Fibroblast of lung (primary cell): ENCODE measurements at regions not wholly inside any gene's neighbourhood (a gene's known extent, or its start where the extent isn't known, plus 50 kb on each side); places are given as distances from the start of the nearest gene placed in this dataset.

ENCODE experiments used
- DNase-seq, 2 donors: peaks; one replicate each; pipeline versions ENCODE4 v3.0.0 to v3.0.0-alpha.2; 2010; ENCODE audit warnings: low read depth in 2 of 2
- H2AFZ ChIP-seq: 2 replicates; pipeline ENCODE4 v1.5.1; 2012; ENCODE audit warnings: low read length, control low read depth, inconsistent platforms
- H3K27ac ChIP-seq: 2 replicates; pipeline ENCODE4 v1.5.1; 2011; ENCODE audit warnings: low read length, control low read depth; ENCODE audit not compliant: insufficient read depth
- H3K27me3 ChIP-seq: 2 replicates; pipeline ENCODE4 v1.5.1; 2011; ENCODE audit warnings: mild to moderate bottlenecking, low read length; ENCODE audit not compliant: control insufficient read depth, insufficient read depth
- H3K36me3 ChIP-seq: 2 replicates; pipeline ENCODE4 v1.5.1; 2011; ENCODE audit warnings: low read length; ENCODE audit not compliant: control insufficient read depth, insufficient read depth
- H3K4me1 ChIP-seq: 2 replicates; pipeline ENCODE4 v1.5.1; 2011; ENCODE audit warnings: low read length; ENCODE audit not compliant: control insufficient read depth, insufficient read depth; ENCODE audit errors: extremely low read depth
- H3K4me2 ChIP-seq: 2 replicates; pipeline ENCODE4 v1.5.1; 2011; ENCODE audit warnings: low read length, control low read depth; ENCODE audit not compliant: insufficient read depth; ENCODE audit errors: extremely low read depth
- H3K4me3 ChIP-seq, 4 experiments: fragments of 200-600 bp in 1 of 4; sonication (generic) in 1 of 4; replicated peaks in 1 of 4; 2 replicates each; pipeline ENCODE4 v1.5.1; 2011 to 2016; ENCODE audit warnings: low read length in 4 of 4, low read depth in 3 of 4, mild to moderate bottlenecking in 3 of 4, control low read depth in 2 of 4, inconsistent platforms in 1 of 4, mixed read lengths in 1 of 4; ENCODE audit not compliant: insufficient read depth in 1 of 4; ENCODE audit errors: control extremely low read depth in 1 of 4
- H3K79me2 ChIP-seq: 2 replicates; pipeline ENCODE4 v1.5.1; 2012; ENCODE audit warnings: mild to moderate bottlenecking, low read length, inconsistent platforms; ENCODE audit not compliant: control insufficient read depth, insufficient read depth
- H3K9ac ChIP-seq: 2 replicates; pipeline ENCODE4 v1.5.1; 2011; ENCODE audit warnings: mild to moderate bottlenecking, low read length, control low read depth; ENCODE audit not compliant: insufficient read depth
- H3K9me3 ChIP-seq: 2 replicates; pipeline ENCODE4 v1.5.1; 2012; ENCODE audit warnings: low read depth, low read length; ENCODE audit not compliant: control insufficient read depth, insufficient read depth
- H4K20me1 ChIP-seq: 2 replicates; pipeline ENCODE4 v1.5.1; 2011; ENCODE audit warnings: low read length; ENCODE audit not compliant: control insufficient read depth, insufficient read depth; ENCODE audit errors: extremely low read depth
- EZH2 ChIP-seq: IDR thresholded peaks from 2 replicates; pipeline ENCODE4 v1.5.1; 2012; ENCODE audit warnings: low read length, control low read depth, mild to moderate bottlenecking; ENCODE audit errors: missing control alignments
- TF ChIP-seq, protein P1 (sequence below), 2 donors: IDR thresholded peaks in 1 of 2; conservative IDR thresholded peaks in 1 of 2; 1 replicate in 1 of 2; 2 replicates in 1 of 2; pipeline ENCODE4 v1.5.1; 2011 to 2012; ENCODE audit warnings: low read length in 2 of 2, control low read depth in 1 of 2, inconsistent platforms in 1 of 2, low read depth in 1 of 2, mild to moderate bottlenecking in 1 of 2

DNA sequence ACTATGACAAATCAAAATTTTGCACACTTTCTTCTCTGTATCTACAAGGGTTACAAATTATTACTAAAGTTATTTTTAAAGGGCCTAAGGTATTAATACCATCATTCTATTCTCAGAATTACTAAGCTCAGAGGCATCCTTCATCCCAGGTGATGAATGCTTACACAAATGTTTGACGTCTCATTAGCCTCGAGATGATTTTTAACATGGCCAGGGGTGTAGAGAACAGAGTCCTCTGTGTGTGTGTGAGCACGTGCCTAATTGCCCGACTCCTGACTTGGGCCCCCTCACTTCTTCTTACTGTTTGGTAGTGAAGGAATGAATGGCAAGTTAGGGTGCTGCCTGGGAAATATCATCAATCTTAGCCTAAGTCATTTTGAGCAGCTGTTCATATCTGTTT, 221.1 kb downstream of the ENC1 start:
- no peak overlapping the region for H3K4me2 ChIP-seq
- H2AFZ ChIP-seq: no peak overlapping the region
- no peaks in the 10 kb centered on the region for H3K9me3 ChIP-seq
- no peaks in the 10 kb centered on the region for H4K20me1 ChIP-seq
- TF ChIP-seq, protein P1, sequence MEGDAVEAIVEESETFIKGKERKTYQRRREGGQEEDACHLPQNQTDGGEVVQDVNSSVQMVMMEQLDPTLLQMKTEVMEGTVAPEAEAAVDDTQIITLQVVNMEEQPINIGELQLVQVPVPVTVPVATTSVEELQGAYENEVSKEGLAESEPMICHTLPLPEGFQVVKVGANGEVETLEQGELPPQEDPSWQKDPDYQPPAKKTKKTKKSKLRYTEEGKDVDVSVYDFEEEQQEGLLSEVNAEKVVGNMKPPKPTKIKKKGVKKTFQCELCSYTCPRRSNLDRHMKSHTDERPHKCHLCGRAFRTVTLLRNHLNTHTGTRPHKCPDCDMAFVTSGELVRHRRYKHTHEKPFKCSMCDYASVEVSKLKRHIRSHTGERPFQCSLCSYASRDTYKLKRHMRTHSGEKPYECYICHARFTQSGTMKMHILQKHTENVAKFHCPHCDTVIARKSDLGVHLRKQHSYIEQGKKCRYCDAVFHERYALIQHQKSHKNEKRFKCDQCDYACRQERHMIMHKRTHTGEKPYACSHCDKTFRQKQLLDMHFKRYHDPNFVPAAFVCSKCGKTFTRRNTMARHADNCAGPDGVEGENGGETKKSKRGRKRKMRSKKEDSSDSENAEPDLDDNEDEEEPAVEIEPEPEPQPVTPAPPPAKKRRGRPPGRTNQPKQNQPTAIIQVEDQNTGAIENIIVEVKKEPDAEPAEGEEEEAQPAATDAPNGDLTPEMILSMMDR (conservative IDR thresholded peaks at IDR 0.05 in 1 of 2, IDR thresholded peaks at IDR 0.05 in 1 of 2; ENCODE audit: low read depth in 1 of 2, low read length in 2 of 2): no peak
- TF ChIP-seq EZH2: no peak
- H3K36me3 ChIP-seq: no peaks in the 10 kb centered on the region
- H3K4me1 ChIP-seq: no peaks in the 10 kb centered on the region
- DNase-seq: no peak
- no peak overlapping the region for H3K27ac ChIP-seq
- no peaks in the 10 kb centered on the region for H3K79me2 ChIP-seq
- H3K27me3 ChIP-seq: no peaks in the 10 kb centered on the region
- no peak overlapping the region for H3K4me3 ChIP-seq
- no peak overlapping the region for H3K9ac ChIP-seq

GRCh38 chr5:74418709-74419108, 221.8 kb downstream of the ENC1 start:
- Histone ChIP-seq H3K4me1 (no peaks in the 10 kb centered on the region), H3K27ac (no peak overlapping the region), H2AFZ (no peak overlapping the region), H3K9ac (no peak overlapping the region), H3K4me2 (no peak overlapping the region), H3K9me3 (no peaks in the 10 kb centered on the region), H3K4me3 (no peak overlapping the region), H3K27me3 (no peaks in the 10 kb centered on the region), H3K36me3 (no peaks in the 10 kb centered on the region), H4K20me1 (no peaks in the 10 kb centered on the region), H3K79me2 (no peaks in the 10 kb centered on the region)
- DNase-seq: no peak
- TF ChIP-seq, protein P1 (conservative IDR thresholded peaks at IDR 0.05 in 1 of 2, IDR thresholded peaks at IDR 0.05 in 1 of 2; ENCODE audit: low read depth in 1 of 2, low read length in 2 of 2): no peak
- TF ChIP-seq EZH2: no peak

GRCh38 chr5:74418261-74418660, 222.3 kb downstream of the ENC1 start:
- no peaks in the 10 kb centered on the region for H3K79me2 ChIP-seq
- H3K4me1 ChIP-seq: no peaks in the 10 kb centered on the region
- no peak overlapping the region for H3K9ac ChIP-seq
- no peaks in the 10 kb centered on the region for H3K36me3 ChIP-seq
- no peaks in the 10 kb centered on the region for H3K9me3 ChIP-seq
- no peaks in the 10 kb centered on the region for H3K27me3 ChIP-seq
- no peaks in the 10 kb centered on the region for H4K20me1 ChIP-seq
- TF ChIP-seq, protein P1 (conservative IDR thresholded peaks at IDR 0.05 in 1 of 2, IDR thresholded peaks at IDR 0.05 in 1 of 2; ENCODE audit: low read depth in 1 of 2, low read length in 2 of 2): no peak
- no peak for TF ChIP-seq EZH2
- H3K4me2 ChIP-seq: no peak overlapping the region
- no peak for DNase-seq
- no peak overlapping the region for H3K27ac ChIP-seq
- H2AFZ ChIP-seq: no peak overlapping the region
- no peak overlapping the region for H3K4me3 ChIP-seq
